Gastrocnemius medialis (tissue), 4 donors: ENCODE measurements at regions not wholly inside any gene's neighbourhood (a gene's known extent, or its start where the extent isn't known, plus 50 kb on each side); places are given as distances from the start of the nearest gene placed in this dataset.

ENCODE experiments used
- CTCF ChIP-seq, 5 experiments: fragments of 450-650 bp in 3 of 5; fragments of 200-600 bp in 2 of 5; sonication (generic) in 2 of 5; IDR thresholded peaks in 4 of 5; conservative IDR thresholded peaks in 1 of 5; 1 replicate in 4 of 5; 2 replicates in 1 of 5; pipeline ENCODE4 v1.5.1; 2016 to 2019; ENCODE audit warnings: antibody characterized with exemption in 5 of 5, mild to moderate bottlenecking in 3 of 5, moderate library complexity in 3 of 5
- POLR2A ChIP-seq, 2 donors: fragments of 450-650 bp; IDR thresholded peaks; one replicate each; pipeline ENCODE4 v1.6.1; 2017; ENCODE audit warnings: antibody characterized with exemption in 2 of 2, mild to moderate bottlenecking in 2 of 2, moderate library complexity in 2 of 2

- TF ChIP-seq POLR2A (IDR thresholded peaks at IDR 0.05) (no peak), CTCF (IDR thresholded peaks at IDR 0.05 in 4 of 5, conservative IDR thresholded peaks at IDR 0.05 in 1 of 5) (no peak)
Observed at GRCh38 chr18:32529722-32530420, 59.2 kb upstream of the GAREM1 start.
